ENCODE measurements at regions not wholly inside any gene's neighbourhood (a gene's known extent, or its start where the extent isn't known, plus 50 kb on each side); places are given as distances from the start of the nearest gene placed in this dataset.

- TF ChIP-seq CTCF (IDR thresholded peaks at IDR 0.05) = no peak
These were observed 81.4 kb downstream of the CDCA7 start for GRCh38 chr2:173436088-173436487.

DNA sequence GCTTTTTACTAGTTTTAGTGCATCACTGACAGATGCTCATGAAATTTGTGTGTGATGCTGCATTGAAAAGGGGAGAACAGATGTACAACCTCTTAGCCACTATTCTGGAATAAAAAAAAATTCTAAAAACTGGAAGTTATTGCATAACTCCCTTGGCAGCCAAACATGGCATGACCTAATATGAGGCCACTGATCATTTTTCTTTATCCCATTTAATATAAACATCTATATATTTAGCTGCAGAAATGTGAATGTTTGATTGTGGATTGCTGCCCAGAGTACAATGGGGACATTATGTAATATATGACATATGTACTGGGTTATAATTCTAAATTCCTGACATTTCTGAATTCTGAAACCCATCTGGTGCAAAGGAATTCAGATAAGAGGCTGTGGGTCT, 86.5 kb downstream of the CDCA7 start:
- TF ChIP-seq CTCF (IDR thresholded peaks at IDR 0.05) = no peak

GRCh38 chr2:173442542-173442941, 87.9 kb downstream of the CDCA7 start:
- no peak for TF ChIP-seq CTCF (IDR thresholded peaks at IDR 0.05)

- no peak for TF ChIP-seq CTCF (IDR thresholded peaks at IDR 0.05)
These were observed 92.0 kb downstream of the CDCA7 start for GRCh38 chr2:173446722-173447121.

DNA sequence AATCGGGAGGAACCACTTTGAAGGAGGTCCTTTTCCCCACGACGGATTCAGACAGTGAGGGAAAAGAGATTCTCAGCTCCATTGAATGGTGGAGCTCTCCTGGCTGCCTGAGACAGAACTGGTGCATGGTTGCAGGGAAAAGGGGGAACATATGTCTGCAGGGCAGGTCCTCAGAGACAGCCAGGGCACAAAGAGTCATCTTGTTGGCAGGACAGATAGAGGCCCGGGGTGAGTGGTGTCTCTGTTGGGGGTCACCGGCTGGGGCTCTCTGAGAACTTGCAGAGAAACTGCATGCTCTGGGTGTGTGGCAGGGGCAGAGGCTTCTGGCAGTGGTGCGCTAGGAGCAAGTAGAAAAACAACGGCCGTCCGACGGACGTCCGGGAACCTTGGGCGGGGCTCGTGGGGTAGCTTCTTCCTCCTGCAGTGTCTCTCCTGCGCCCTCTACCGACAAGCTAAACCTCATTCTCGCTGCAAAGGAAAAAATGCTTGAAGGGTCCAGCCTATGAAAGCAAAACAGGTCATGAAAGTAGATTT, 94.3 kb downstream of the CDCA7 start:
- TF ChIP-seq CTCF (IDR thresholded peaks at IDR 0.05) = peak; percentile 68

- no peak for TF ChIP-seq CTCF (IDR thresholded peaks at IDR 0.05)
These were observed 96.4 kb downstream of the CDCA7 start for GRCh38 chr2:173451118-173451517.

DNA sequence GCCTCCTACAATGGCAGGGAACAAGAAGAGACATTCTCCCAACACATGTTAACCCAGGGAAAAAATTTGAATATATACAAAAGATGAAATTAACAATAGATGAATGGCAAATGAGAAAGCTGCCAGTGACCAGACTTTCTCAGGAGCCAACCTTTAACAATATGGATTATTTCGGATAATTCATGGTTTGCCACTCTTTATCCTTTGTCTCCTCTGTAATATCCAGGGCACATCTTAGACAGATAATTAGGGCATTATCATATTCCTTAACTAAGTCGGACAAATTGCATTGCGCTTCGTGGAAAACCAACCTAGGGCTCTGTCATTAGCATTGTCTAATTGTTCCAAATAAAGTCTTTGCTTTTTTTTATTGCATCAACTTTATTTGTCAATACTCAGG, 97.3 kb downstream of the CDCA7 start:
- no peak for TF ChIP-seq CTCF (IDR thresholded peaks at IDR 0.05)

- TF ChIP-seq CTCF (IDR thresholded peaks at IDR 0.05) = no peak
These were observed 97.7 kb downstream of the CDCA7 start for GRCh38 chr2:173452416-173452815.
